H9 (cell line): ENCODE measurements at regions not wholly inside any gene's neighbourhood (a gene's known extent, or its start where the extent isn't known, plus 50 kb on each side); places are given as distances from the start of the nearest gene placed in this dataset.

Experiments used
- DNase-seq: peaks from one replicate; pipeline ENCODE4 v3.0.0-alpha.2; 2017
- H2AFZ ChIP-seq: one replicate; pipeline ENCODE4 v1.6.1; 2013; ENCODE audit warnings: mild to moderate bottlenecking, low read length, control low read depth, moderate library complexity
- H2AK5ac ChIP-seq: 2 replicates; pipeline ENCODE4 v1.6.1; 2013; ENCODE audit warnings: low read length, control low read depth, mixed read lengths; ENCODE audit not compliant: insufficient read length
- H2BK120ac ChIP-seq: one replicate; pipeline ENCODE4 v1.6.1; 2013; ENCODE audit warnings: low read depth, mild to moderate bottlenecking, low read length, control low read depth, inconsistent platforms; ENCODE audit not compliant: poor library complexity, severe bottlenecking
- H2BK12ac ChIP-seq: 2 replicates; pipeline ENCODE4 v1.6.1; 2013; ENCODE audit warnings: low read length, control low read depth, mixed read lengths, low read depth; ENCODE audit not compliant: insufficient read length
- H2BK15ac ChIP-seq: 2 replicates; pipeline ENCODE4 v1.6.1; 2013; ENCODE audit warnings: low read depth, low read length, control low read depth
- H2BK20ac ChIP-seq: one replicate; pipeline ENCODE4 v1.6.1; 2013; ENCODE audit warnings: low read depth, mild to moderate bottlenecking, low read length, control low read depth, inconsistent platforms; ENCODE audit not compliant: poor library complexity, severe bottlenecking
- H2BK5ac ChIP-seq: 2 replicates; pipeline ENCODE4 v1.6.1; 2013; ENCODE audit warnings: low read length, control low read depth, mixed read lengths; ENCODE audit not compliant: insufficient read length
- H3K14ac ChIP-seq: 2 replicates; pipeline ENCODE4 v1.6.1; 2013; ENCODE audit warnings: low read length, control low read depth; ENCODE audit not compliant: insufficient read depth
- H3K18ac ChIP-seq: 2 replicates; pipeline ENCODE4 v1.6.1; 2013; ENCODE audit warnings: low read depth, mild to moderate bottlenecking, mixed read lengths, low read length, control low read depth; ENCODE audit not compliant: insufficient read length
- H3K23ac ChIP-seq: 2 replicates; pipeline ENCODE4 v1.6.1; 2013; ENCODE audit warnings: low read length, control low read depth, mixed read lengths, low read depth; ENCODE audit not compliant: insufficient read length
- H3K23me2 ChIP-seq: 2 replicates; pipeline ENCODE4 v1.6.1; 2013; ENCODE audit warnings: low read depth, mild to moderate bottlenecking, mixed read lengths, low read length, control low read depth; ENCODE audit not compliant: insufficient read length, poor library complexity, severe bottlenecking
- H3K27ac ChIP-seq: 2 replicates; pipeline ENCODE4 v1.5.1; 2013; ENCODE audit warnings: low read length, control low read depth, mixed read lengths, low read depth; ENCODE audit not compliant: insufficient read length
- H3K27me3 ChIP-seq: 2 replicates; pipeline ENCODE4 v1.6.1; 2013; ENCODE audit warnings: low read length, control low read depth, inconsistent platforms; ENCODE audit not compliant: insufficient read depth
- H3K4ac ChIP-seq: 2 replicates; pipeline ENCODE4 v1.6.1; 2013; ENCODE audit warnings: low read depth, mild to moderate bottlenecking, control low read depth, inconsistent platforms, low read length, moderate library complexity
- H3K4me1 ChIP-seq: 2 replicates; pipeline ENCODE4 v1.6.1; 2013; ENCODE audit warnings: low read length, control low read depth, inconsistent platforms; ENCODE audit not compliant: insufficient read depth
- H3K4me2 ChIP-seq: 2 replicates; pipeline ENCODE4 v1.6.1; 2013; ENCODE audit warnings: low read length, control low read depth, mixed read lengths; ENCODE audit not compliant: insufficient read length, insufficient read depth
- H3K56ac ChIP-seq: 2 replicates; pipeline ENCODE4 v1.6.1; 2013; ENCODE audit warnings: low read depth, mild to moderate bottlenecking, mixed read lengths, low read length, control low read depth; ENCODE audit not compliant: insufficient read length
- H3K79me1 ChIP-seq: 2 replicates; pipeline ENCODE4 v1.6.1; 2013; ENCODE audit warnings: low read depth, mild to moderate bottlenecking, moderate library complexity, low read length, control low read depth, inconsistent platforms; ENCODE audit not compliant: insufficient read depth, poor library complexity, severe bottlenecking
- H3K79me2 ChIP-seq: 2 replicates; pipeline ENCODE4 v1.6.1; 2013; ENCODE audit warnings: low read length, control low read depth, inconsistent platforms; ENCODE audit not compliant: insufficient read depth
- H3K9ac ChIP-seq: 2 replicates; pipeline ENCODE4 v1.6.1; 2013; ENCODE audit warnings: low read length, control low read depth, mixed read lengths; ENCODE audit not compliant: insufficient read length; ENCODE audit errors: extremely low read depth
- H3K9me3 ChIP-seq: one replicate; pipeline ENCODE4 v1.6.1; 2013; ENCODE audit warnings: low read depth, low read length, inconsistent platforms; ENCODE audit not compliant: control insufficient read depth
- H3T11ph ChIP-seq: one replicate; pipeline ENCODE4 v1.6.1; 2013; ENCODE audit warnings: mild to moderate bottlenecking, low read length, control low read depth, inconsistent platforms
- H4K20me1 ChIP-seq: one replicate; pipeline ENCODE4 v1.6.1; 2013; ENCODE audit not compliant: control insufficient read depth, insufficient read length, insufficient read depth
- H4K5ac ChIP-seq: 2 replicates; pipeline ENCODE4 v1.6.1; 2013; ENCODE audit warnings: low read depth, mild to moderate bottlenecking, mixed read lengths, low read length, control low read depth; ENCODE audit not compliant: insufficient read length
- H4K8ac ChIP-seq: replicated peaks from 2 replicates; pipeline ENCODE4 v1.6.1; 2013; ENCODE audit warnings: low read length, control low read depth, mixed read lengths, low read depth; ENCODE audit not compliant: insufficient read length
- H4K91ac ChIP-seq: 2 replicates; pipeline ENCODE4 v1.6.1; 2013; ENCODE audit warnings: low read depth, mild to moderate bottlenecking, moderate library complexity, mixed read lengths, low read length, control low read depth; ENCODE audit not compliant: insufficient read length
- H3K27ac Mint-ChIP-seq, 3 experiments: 2 replicates in 2 of 3; 3 replicates in 1 of 3; pipeline ENCODE4 v1.8.0; 2020 to 2021; ENCODE audit warnings: mixed read lengths in 3 of 3, mild to moderate bottlenecking in 1 of 3, moderate library complexity in 1 of 3
- H3K27me3 Mint-ChIP-seq: 2 replicates; pipeline ENCODE4 v1.8.0; 2021; ENCODE audit warnings: low read depth, mild to moderate bottlenecking, moderate library complexity, mixed read lengths
- H3K36me3 Mint-ChIP-seq, 3 experiments: 2 replicates in 2 of 3; 3 replicates in 1 of 3; pipeline ENCODE4 v1.8.0; 2020 to 2021; ENCODE audit warnings: low read depth in 3 of 3, mixed read lengths in 3 of 3; ENCODE audit not compliant: insufficient read depth in 1 of 3
- H3K4me1 Mint-ChIP-seq, 2 experiments: 2 replicates each; pipeline ENCODE4 v1.8.0; 2020; ENCODE audit warnings: mixed read lengths in 2 of 2
- H3K4me3 Mint-ChIP-seq, 2 experiments: 2 replicates in 1 of 2; 3 replicates in 1 of 2; pipeline ENCODE4 v1.8.0; 2020 to 2021; ENCODE audit warnings: mild to moderate bottlenecking in 2 of 2, mixed read lengths in 2 of 2, moderate library complexity in 1 of 2
- H3K9me3 Mint-ChIP-seq, 2 experiments: 2 replicates in 1 of 2; 3 replicates in 1 of 2; pipeline ENCODE4 v1.8.0; 2020; ENCODE audit warnings: mild to moderate bottlenecking in 2 of 2, mixed read lengths in 2 of 2, moderate library complexity in 1 of 2
- WGBS: extraction: QIAGEN DNeasy Blood & Tissue Kit; methylation state at CpG from one replicate; pipeline ENCODE4 v1.1.7; 2013; ENCODE audit warnings: missing lambda C conversion rate, low lambda C conversion rate, mixed read lengths; ENCODE audit not compliant: insufficient read length; ENCODE audit errors: extremely low coverage; 5-methylcytosine and 5-hydroxymethylcytosine counted together
- TF ChIP-seq, protein P1 (sequence below): fragments of 200-600 bp; sonication (generic); conservative IDR thresholded peaks from 3 replicates; pipeline ENCODE4 v1.8.0; 2021; ENCODE audit warnings: antibody characterized with exemption, mild to moderate bottlenecking

- no peaks in the 10 kb centered on the region; a peak in 1 of 5 replicates for H3K9me3 Mint-ChIP-seq
- H2BK5ac ChIP-seq, result no peak overlapping the region
- no peaks in the 10 kb centered on the region for H3K27me3 ChIP-seq
- no peak overlapping the region for H3K56ac ChIP-seq
- no peak overlapping the region for H3K18ac ChIP-seq
- no peaks in the 10 kb centered on the region for H3K79me2 ChIP-seq
- no peak overlapping the region for H2BK120ac ChIP-seq
- H2AFZ ChIP-seq, result no peak overlapping the region
- no peaks in the 10 kb centered on the region for H4K20me1 ChIP-seq
- no peaks in the 10 kb centered on the region for H3K27me3 Mint-ChIP-seq
- no peaks in the 10 kb centered on the region for H3K79me1 ChIP-seq
- no peak overlapping the region for H4K5ac ChIP-seq
- no peak overlapping the region for H3K4ac ChIP-seq
- H3T11ph ChIP-seq, result no peak overlapping the region
- no peak overlapping the region for H2BK15ac ChIP-seq
- H3K4me1 ChIP-seq, result no peaks in the 10 kb centered on the region; the same call in 1 of the 2 replicates
- DNase-seq, result no peak
- no peak overlapping the region for H2AK5ac ChIP-seq
- peaks cover 2 to 5% of the 10 kb centered on the region in 2 experiments; a peak in 1 of 4 replicates for H3K4me1 Mint-ChIP-seq
- H3K23me2 ChIP-seq, result no peaks in the 10 kb centered on the region
- H3K4me3 Mint-ChIP-seq, result no peak overlapping the region
- no peaks in the 10 kb centered on the region; a peak in 2 of 7 replicates for H3K36me3 Mint-ChIP-seq
- H3K27ac Mint-ChIP-seq, result no peak overlapping the region; a peak in 1 of 7 replicates
- H4K8ac ChIP-seq, result no peak overlapping the region
- no CpG with 5 or more reads among the region's 6 CpGs for WGBS
- no peak overlapping the region for H4K91ac ChIP-seq
- no peak overlapping the region for H3K4me2 ChIP-seq
- H3K9me3 ChIP-seq, result no peaks in the 10 kb centered on the region
- H2BK12ac ChIP-seq, result no peak overlapping the region
- H3K14ac ChIP-seq, result no peak overlapping the region
- H2BK20ac ChIP-seq, result no peak overlapping the region
- H3K23ac ChIP-seq, result no peak overlapping the region
- H3K27ac ChIP-seq, result no peak overlapping the region
- TF ChIP-seq, protein P1, sequence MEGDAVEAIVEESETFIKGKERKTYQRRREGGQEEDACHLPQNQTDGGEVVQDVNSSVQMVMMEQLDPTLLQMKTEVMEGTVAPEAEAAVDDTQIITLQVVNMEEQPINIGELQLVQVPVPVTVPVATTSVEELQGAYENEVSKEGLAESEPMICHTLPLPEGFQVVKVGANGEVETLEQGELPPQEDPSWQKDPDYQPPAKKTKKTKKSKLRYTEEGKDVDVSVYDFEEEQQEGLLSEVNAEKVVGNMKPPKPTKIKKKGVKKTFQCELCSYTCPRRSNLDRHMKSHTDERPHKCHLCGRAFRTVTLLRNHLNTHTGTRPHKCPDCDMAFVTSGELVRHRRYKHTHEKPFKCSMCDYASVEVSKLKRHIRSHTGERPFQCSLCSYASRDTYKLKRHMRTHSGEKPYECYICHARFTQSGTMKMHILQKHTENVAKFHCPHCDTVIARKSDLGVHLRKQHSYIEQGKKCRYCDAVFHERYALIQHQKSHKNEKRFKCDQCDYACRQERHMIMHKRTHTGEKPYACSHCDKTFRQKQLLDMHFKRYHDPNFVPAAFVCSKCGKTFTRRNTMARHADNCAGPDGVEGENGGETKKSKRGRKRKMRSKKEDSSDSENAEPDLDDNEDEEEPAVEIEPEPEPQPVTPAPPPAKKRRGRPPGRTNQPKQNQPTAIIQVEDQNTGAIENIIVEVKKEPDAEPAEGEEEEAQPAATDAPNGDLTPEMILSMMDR, result no peak
- no peak overlapping the region for H3K9ac ChIP-seq
Measured at GRCh38 chr1:195482137-195482536, 1126.1 kb downstream of the KCNT2 start.
